Transverse colon (tissue), 3 donors: ENCODE measurements at regions not wholly inside any gene's neighbourhood (a gene's known extent, or its start where the extent isn't known, plus 50 kb on each side); places are given as distances from the start of the nearest gene placed in this dataset.

Source experiments
- POLR2A ChIP-seq: fragments of 450-650 bp; IDR thresholded peaks from one replicate; pipeline ENCODE4 v1.6.1; 2016; ENCODE audit warnings: antibody characterized with exemption, mild to moderate bottlenecking, moderate library complexity
- POLR2AphosphoS5 ChIP-seq, 3 donors: sonication (generic); formaldehyde crosslinking; IDR thresholded peaks; one replicate each; pipeline ENCODE4 v1.6.1; 2016; ENCODE audit warnings: antibody characterized with exemption in 3 of 3

DNA sequence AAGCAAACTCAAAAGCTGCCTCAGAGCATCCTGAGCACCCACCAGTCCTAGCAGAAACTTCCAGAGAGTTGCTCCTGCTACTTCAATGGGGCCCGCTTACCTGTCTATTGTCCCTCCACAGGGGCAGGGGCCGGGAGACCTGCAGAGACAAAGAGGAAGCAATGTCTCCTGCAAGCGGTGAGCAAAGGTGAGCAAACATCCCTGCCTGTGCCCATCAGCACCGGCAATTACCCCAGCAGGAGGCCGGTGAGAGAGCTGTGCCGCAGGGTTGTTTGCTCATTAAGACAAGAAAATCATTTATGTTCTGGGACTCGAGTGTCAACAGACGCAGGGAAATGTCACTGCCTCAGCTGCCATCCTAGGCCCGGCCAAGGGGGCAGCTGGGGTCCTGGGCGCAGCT is 53.8 kb upstream of the TARDBP start:
- TF ChIP-seq POLR2AphosphoS5 (IDR thresholded peaks at IDR 0.05) (no peak), POLR2A (no peak)
